ENCODE measurements at regions not wholly inside any gene's neighbourhood (a gene's known extent, or its start where the extent isn't known, plus 50 kb on each side); places are given as distances from the start of the nearest gene placed in this dataset.
"Not testable (repeated sequence)": the region's sequence is repeated elsewhere in the genome, so short reads cannot be mapped to it uniquely, and the experiment has no call there.

DNA sequence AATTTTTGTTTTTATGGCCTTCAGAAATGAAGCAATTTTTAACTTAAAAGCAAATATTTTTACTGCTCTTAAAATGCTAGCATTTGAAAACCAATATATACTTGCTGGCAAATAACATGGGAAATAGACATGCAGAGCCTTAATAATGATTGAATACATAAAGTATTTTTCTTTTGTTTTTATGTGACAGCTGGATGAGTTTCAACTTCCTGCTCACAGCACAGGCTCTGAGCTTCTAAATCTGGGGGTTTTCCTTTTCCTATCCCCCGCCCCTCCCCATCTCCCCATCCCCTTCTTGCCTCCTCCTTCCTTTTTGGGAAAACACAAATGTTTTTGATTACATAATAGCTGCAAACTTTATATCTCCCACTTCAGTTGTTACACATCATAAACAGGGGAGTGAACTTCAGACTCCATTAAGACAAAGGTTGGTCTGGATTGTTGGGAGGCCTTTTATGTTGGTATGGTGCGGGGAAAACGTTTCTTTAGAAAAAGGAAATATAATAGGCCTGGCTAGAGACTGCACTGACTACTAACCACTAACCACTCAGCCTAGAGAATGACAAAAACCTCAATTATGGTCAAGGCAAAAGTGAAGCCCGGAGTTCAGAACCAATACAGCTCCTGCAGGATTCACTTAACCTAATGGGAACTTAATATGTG is 116.1 kb upstream of the GORAB start:
- TF ChIP-seq, protein P1, sequence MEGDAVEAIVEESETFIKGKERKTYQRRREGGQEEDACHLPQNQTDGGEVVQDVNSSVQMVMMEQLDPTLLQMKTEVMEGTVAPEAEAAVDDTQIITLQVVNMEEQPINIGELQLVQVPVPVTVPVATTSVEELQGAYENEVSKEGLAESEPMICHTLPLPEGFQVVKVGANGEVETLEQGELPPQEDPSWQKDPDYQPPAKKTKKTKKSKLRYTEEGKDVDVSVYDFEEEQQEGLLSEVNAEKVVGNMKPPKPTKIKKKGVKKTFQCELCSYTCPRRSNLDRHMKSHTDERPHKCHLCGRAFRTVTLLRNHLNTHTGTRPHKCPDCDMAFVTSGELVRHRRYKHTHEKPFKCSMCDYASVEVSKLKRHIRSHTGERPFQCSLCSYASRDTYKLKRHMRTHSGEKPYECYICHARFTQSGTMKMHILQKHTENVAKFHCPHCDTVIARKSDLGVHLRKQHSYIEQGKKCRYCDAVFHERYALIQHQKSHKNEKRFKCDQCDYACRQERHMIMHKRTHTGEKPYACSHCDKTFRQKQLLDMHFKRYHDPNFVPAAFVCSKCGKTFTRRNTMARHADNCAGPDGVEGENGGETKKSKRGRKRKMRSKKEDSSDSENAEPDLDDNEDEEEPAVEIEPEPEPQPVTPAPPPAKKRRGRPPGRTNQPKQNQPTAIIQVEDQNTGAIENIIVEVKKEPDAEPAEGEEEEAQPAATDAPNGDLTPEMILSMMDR (IDR thresholded peaks at IDR 0.05; ENCODE audit: insufficient read depth, low read length, severe bottlenecking): no peak
- Histone ChIP-seq H3K36me3 (ENCODE audit: control insufficient read depth, insufficient read depth, low read length) (no peaks in the 10 kb centered on the region), H3K4me3 (ENCODE audit: low read depth, low read length) (no peak overlapping the region), H3K27me3 (ENCODE audit: control insufficient read depth, insufficient read depth, low read length) (no peaks in the 10 kb centered on the region)
- FAIRE-seq (no peak), DNase-seq (ENCODE audit: low read depth) (no peak)

DNA sequence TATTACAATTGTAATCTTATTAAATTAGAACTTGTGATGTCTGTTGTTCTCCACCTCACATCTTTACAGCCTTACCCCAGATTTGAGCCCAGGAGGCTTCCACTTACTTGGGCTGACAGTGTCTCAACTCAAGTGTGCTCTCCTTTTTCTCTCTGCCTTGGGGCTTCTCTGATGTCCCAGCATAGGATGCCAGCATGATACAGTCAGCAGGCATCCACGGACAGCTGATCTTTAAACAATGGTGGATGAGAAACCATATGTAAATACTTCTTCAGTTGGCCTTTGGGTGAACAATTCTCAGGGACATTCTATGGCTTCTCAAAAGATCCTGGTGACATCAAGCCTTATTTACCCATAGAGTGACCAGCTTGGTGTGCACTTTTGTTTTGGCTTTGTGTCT is 107.6 kb upstream of the GORAB start:
- H3K4me3 ChIP-seq (ENCODE audit: low read depth, low read length): no peak overlapping the region
- TF ChIP-seq, protein P1 (IDR thresholded peaks at IDR 0.05; ENCODE audit: insufficient read depth, low read length, severe bottlenecking): no peak
- no peaks in the 10 kb centered on the region for H3K36me3 ChIP-seq (ENCODE audit: control insufficient read depth, insufficient read depth, low read length)
- FAIRE-seq: no peak
- no peaks in the 10 kb centered on the region for H3K27me3 ChIP-seq (ENCODE audit: control insufficient read depth, insufficient read depth, low read length)
- no peak for DNase-seq (ENCODE audit: low read depth)

DNA sequence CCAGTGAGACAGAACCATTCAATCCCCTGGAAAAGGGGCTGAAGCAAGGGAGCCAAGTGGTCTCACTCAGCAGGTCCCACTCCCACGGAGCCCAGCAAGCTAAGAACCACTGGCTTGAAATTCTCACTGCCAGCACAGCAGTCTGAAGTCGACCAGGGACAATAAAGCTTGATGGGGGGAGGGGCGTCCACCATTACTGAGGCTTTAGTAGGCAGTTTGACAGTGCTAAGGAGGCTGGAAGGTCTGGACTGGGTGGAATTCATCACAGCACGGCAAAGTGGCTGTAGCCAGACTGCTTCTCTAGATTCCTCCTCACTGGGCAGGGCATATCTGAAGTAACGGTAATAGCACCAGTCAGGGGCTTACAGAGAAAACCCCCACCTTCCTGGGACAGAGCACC is 105.4 kb upstream of the GORAB start:
- Histone ChIP-seq H3K36me3 (ENCODE audit: control insufficient read depth, insufficient read depth, low read length) (no peaks in the 10 kb centered on the region), H3K27me3 (ENCODE audit: control insufficient read depth, insufficient read depth, low read length) (no peaks in the 10 kb centered on the region), H3K4me3 (ENCODE audit: low read depth, low read length) (no peak overlapping the region)
- no peak for DNase-seq (ENCODE audit: low read depth)
- no peak for FAIRE-seq
- TF ChIP-seq, protein P1 (IDR thresholded peaks at IDR 0.05; ENCODE audit: insufficient read depth, low read length, severe bottlenecking): no peak

DNA sequence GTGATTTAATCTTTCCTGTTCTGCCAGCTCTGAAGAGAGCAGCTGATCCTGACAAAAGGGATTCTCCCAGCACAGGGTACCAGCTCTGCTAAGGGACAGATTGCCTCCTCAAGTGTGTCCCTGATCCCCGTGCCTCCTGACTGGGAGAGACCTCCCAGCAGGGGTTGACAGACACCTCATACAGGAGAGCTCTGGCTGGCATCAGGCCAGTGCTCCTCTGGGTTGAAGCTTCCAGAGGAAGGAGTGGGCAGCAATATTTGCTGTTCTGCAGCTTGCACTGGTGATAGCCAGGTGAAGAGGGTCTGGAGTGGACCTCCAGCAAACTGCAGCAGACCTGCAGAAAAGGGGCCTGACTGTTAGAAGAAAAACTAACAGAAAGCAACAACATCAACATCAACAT is 105.0 kb upstream of the GORAB start:
- not testable (repeated sequence) for FAIRE-seq; H3K4me3 ChIP-seq (ENCODE audit: low read depth, low read length); H3K27me3 ChIP-seq (ENCODE audit: control insufficient read depth, insufficient read depth, low read length); H3K36me3 ChIP-seq (ENCODE audit: control insufficient read depth, insufficient read depth, low read length); DNase-seq (ENCODE audit: low read depth)

DNA sequence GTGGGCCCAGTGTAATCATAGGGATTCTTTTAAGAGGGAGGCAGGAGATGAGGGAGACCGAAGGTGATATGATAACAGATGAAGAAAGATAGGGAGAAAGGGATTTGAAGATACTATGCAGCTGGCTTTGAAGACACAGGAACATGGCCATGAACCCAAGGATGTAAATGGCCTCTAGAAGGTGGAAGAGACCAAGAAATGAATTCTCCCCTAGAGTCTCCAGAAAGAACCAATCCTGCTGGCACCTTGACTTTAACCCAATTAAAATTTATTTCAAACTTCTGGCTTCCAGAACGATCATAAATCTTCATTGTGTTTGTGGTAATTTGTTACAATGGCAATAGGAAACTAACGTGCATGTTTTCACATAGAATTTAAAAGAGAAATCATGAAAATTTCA is 95.0 kb upstream of the GORAB start:
- no peak for DNase-seq (ENCODE audit: low read depth)
- Histone ChIP-seq H3K4me3 (ENCODE audit: low read depth, low read length) (no peak overlapping the region), H3K27me3 (ENCODE audit: control insufficient read depth, insufficient read depth, low read length) (no peaks in the 10 kb centered on the region), H3K36me3 (ENCODE audit: control insufficient read depth, insufficient read depth, low read length) (no peaks in the 10 kb centered on the region)
- FAIRE-seq: no peak
- TF ChIP-seq, protein P1 (IDR thresholded peaks at IDR 0.05; ENCODE audit: insufficient read depth, low read length, severe bottlenecking): no peak

DNA sequence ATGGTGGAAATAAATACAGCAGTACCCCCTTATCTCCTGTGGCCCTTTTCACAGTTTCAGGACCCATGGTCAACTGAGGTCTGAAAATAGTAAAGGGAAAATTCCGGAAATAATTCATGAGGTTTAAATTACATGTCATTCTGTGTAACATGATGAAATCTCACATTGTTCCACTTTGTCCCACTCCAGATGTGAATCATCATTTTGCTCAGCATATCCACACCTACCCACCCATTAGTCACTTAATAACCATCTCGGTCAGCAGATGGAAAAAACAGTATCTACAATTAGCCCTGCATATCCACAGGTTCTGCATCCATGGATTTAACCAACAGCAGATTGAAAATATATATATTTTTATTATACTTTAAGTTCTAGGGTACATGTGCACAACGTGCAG is 86.9 kb upstream of the GORAB start:
- Histone ChIP-seq H3K27me3 (ENCODE audit: control insufficient read depth, insufficient read depth, low read length) (no peaks in the 10 kb centered on the region), H3K36me3 (ENCODE audit: control insufficient read depth, insufficient read depth, low read length) (no peaks in the 10 kb centered on the region), H3K4me3 (ENCODE audit: low read depth, low read length) (no peak overlapping the region)
- TF ChIP-seq, protein P1 (IDR thresholded peaks at IDR 0.05; ENCODE audit: insufficient read depth, low read length, severe bottlenecking): no peak
- peak; percentile 84 for DNase-seq (ENCODE audit: low read depth)
- no peak for FAIRE-seq

All from bronchial epithelial cell (primary cell).